ENCODE measurements at regions not wholly inside any gene's neighbourhood (a gene's known extent, or its start where the extent isn't known, plus 50 kb on each side); places are given as distances from the start of the nearest gene placed in this dataset.

DNA sequence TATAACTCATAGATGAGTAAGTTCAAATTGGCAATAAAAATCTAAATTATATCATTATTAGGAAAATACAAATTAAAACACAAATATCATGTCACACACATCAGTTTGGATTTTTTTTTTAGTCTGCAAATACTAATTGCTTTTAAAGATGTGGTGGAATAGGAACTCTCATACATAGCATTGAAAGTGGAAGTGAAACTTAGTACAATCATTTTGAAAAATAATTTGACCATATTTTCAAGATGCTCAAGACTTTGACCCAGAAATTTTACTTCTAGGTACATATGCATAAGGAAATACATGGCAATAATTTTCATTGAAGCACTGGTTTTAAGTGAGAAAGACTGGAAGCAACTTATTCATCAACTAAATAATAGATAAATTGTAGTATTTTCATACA lies 147.5 kb upstream of the SMIM31 start:
- TF ChIP-seq EZH2 (IDR thresholded peaks at IDR 0.05; ENCODE audit: insufficient read depth, poor library complexity, severe bottlenecking) (no peak), EZH2phosphoT487 (IDR thresholded peaks at IDR 0.05; ENCODE audit: insufficient read depth, low read depth) (no peak)

All from GM23248 (cell line).